Ovary (tissue), 3 donors: ENCODE measurements at regions not wholly inside any gene's neighbourhood (a gene's known extent, or its start where the extent isn't known, plus 50 kb on each side); places are given as distances from the start of the nearest gene placed in this dataset.

Experiments
- CTCF ChIP-seq, 3 donors: fragments of 450-650 bp in 2 of 3; fragments of 200-600 bp in 1 of 3; IDR thresholded peaks; one replicate each; pipeline versions ENCODE4 v1.5.1 to v1.8.0; 2016 to 2022; ENCODE audit warnings: antibody characterized with exemption in 3 of 3, mild to moderate bottlenecking in 1 of 3
- POLR2A ChIP-seq: fragments of 450-650 bp; IDR thresholded peaks from one replicate; pipeline ENCODE4 v1.6.1; 2017; ENCODE audit warnings: antibody characterized with exemption, mild to moderate bottlenecking, moderate library complexity
- donor health status: DM: no; HTN: no; CAD: no.

GRCh38 chr10:110397856-110398255, 93.1 kb upstream of the SMNDC1 start:
- TF ChIP-seq POLR2A (no peak), CTCF (IDR thresholded peaks at IDR 0.05) (no peak)
